HG03175 (cell line): ENCODE measurements at regions not wholly inside any gene's neighbourhood (a gene's known extent, or its start where the extent isn't known, plus 50 kb on each side); places are given as distances from the start of the nearest gene placed in this dataset.

Source experiments
- ATAC-seq: cut with Tn5 transposase; IDR thresholded peaks from one replicate; pipeline ENCODE4 v1.9.1; 2021; ENCODE audit warnings: mild to moderate bottlenecking, moderate library complexity; ENCODE audit not compliant: unreplicated experiment

DNA sequence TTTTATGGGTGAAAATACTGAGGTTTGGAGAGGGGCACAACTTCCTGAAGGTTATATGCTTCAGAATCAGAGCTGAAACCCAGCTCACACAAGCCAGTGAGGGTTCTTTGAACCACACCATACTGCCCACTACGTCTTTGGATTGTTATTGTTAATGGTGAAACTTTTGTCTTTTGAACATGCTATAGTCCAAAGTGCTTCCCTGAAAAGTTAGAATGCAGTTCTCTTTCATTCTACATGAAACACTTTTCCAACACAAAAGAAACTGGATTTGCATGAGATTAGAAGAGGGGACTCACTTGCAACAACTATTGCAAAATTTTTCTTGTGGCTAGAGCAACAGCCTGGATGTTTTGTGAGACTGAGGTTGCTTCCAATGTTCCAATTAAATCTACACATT is 473.6 kb downstream of the SOX2 start:
- no peak for ATAC-seq

DNA sequence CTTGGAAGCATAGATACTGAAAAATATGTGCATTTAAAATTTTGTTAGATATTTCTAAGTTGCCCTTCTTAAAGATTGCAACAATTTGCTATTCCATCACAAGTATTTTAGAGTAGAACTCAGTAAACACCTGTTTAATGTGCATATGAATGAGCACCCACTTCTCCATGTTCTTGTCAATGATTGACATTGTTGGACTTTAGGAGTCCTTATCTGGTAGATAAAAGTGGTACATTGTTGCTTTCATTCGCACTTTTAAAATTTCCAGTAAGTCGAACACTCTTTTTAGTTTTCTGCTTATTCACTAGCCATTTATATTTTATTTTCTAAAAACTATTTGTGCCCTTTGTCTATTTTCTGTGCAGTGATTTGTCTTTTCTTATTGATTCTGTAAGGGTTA is 478.3 kb downstream of the SOX2 start:
- no peak for ATAC-seq

DNA sequence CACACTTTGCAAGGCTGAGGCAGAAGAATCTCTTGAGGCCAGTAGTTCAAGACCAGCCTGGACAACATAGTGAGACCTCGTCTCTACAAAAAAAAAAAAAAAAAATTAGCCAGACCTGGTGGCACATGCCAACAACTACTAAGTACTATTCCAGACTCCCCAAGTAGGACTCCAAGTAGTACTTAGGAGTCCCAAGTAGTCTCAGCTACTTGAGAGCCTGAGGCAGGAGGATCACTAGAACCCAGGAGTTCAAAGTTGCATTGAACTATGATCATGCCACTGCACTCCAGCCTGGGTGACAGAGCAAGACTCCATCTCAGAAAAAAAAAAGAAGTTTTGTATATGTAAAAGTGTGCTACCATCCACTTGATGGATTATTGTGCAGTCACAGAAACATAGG is 486.6 kb downstream of the SOX2 start:
- ATAC-seq = no peak

DNA sequence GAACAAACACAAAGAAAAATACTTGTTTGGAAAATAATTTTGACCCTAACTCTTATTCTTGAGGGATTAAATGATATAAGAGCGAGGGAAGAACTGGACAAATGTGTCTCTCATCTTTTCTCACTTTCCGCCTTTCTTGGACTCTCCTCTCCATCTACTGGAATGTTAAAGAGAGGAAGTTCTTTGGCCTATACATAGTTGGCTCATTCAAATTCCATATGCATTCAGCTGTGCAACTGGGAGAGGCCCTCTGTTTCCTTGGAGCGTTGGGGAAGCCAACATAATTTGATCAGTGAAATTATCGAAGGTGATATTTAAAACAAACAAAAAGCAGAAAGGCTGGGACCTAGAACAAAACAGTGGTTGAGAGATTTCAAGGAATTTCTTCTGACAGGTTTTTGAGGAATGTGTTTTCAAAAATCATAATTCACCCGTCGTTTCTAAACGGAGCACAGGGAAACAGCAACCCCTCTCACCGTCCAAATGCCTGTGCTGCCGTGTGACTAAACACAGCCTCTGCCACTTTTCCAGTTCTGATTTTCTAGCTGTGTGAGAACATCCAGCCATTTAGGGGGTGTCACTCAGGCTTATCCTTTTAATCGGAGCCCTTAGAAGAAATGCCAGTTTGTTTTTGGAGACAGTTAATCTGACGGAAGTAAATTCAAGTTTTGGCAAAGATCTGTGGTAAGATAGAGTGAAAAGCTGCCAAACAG is 489.9 kb downstream of the SOX2 start:
- ATAC-seq = no peak

DNA sequence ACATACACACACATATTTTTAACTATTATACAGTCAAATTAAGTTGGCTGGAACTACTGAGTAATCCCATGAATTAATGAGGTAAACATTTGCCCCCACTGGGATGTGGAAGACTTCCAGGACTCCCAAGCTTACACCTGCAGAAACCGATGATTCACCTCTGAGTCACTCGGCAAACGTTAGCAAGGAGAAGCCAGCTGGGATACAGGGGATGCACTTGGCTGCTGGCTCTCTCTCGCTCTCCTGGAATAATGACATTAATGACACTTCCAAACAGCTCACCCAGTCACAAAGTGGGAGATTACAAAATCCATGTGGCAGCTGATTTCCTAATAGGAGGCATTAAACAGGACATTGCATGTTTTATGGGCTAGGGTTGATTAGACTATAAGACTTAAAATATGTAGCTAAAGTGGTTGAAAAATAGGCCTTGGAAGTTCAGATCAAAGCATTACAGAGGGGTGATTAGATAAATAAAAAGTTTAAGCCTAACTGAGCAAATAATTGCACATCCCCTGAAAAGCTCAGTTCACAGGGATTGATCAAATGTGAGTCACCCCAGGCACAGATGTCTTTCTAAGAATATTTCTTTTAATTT is 500.9 kb downstream of the SOX2 start:
- no peak for ATAC-seq

DNA sequence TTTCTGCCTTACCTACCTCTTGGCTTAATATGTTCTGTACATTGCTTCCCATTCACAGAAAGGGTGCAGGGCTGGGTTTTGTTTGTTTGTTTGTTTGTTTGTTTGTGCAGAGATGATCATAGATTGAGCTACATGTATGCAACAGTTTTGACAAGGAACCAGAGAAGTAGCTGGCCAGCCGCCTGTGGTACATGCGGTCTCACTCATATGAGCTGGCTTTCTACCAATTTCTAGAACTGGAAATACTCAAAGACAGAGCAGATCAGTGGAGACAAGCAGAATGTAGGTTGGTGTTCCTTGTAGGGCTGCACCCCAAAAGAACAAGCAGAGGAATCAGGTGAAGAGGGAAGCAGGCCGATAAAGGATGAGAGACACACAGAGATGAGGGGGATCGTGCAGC is 502.7 kb downstream of the SOX2 start:
- no peak for ATAC-seq

DNA sequence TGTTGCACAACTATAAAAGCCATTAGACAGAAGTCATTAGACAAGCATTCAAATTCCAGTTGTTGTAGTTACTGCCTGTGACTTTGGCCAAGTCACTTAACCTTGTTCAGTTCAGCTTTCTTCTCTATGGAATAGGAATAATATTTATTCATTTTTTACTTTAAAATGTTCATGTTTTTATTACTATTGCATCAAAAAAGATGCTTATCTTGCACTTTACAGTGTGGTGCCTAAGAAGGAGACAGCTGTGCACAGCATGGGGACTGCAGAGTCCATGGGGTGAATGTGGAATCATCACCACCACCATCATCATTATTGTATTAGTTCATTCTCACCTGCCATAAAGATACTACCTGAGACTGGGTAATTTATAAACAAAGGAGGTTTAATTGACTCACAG is 504.2 kb downstream of the SOX2 start:
- ATAC-seq = no peak

DNA sequence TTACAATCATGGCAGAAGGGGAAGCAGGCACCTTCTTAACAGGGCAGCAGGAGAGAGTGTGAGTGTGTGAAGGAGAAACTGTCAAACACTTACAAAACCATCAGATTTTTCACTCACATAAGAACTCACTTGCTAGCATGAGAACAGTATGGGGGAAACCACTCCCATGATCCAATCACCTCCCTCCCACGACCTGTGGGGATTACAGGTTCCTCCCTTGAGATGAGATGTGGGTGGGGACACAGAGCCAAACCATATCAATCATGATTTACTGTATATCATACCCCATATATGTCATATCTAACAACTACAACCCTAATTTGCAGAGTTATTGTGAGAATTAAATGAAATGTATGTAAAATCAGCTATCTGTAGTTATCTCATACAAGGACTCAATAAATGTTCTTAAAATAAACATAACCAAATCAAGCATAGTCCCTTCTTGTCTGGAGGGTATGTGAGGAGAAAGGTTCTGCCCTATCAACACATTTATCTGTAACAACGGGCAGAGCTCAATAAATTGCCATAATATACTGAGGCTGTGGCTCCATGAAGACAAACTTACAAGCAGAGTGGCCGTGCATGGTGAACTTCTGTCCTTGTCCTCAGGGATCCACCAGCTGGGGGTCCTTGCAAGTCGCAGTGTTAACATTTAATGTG is 504.7 kb downstream of the SOX2 start:
- no peak for ATAC-seq

DNA sequence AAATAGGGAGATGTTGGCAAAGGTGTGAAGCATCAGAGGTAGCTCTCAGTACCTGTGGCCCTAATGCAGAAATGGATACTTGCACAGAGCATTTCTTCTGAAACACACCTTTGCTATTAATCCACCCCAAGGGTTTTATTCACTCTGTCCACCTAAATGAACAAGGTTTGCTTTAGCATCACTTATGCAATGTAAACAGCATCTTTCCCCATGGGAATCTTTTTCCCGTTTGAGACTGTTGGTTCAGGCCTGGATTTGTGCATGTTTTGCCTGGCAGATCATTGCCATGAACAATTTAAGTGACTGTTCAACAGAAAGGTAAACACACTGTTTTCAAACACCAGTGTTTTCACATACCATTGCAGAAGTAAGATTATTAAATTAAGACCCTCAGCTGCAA is 508.3 kb downstream of the SOX2 start:
- ATAC-seq = no peak

DNA sequence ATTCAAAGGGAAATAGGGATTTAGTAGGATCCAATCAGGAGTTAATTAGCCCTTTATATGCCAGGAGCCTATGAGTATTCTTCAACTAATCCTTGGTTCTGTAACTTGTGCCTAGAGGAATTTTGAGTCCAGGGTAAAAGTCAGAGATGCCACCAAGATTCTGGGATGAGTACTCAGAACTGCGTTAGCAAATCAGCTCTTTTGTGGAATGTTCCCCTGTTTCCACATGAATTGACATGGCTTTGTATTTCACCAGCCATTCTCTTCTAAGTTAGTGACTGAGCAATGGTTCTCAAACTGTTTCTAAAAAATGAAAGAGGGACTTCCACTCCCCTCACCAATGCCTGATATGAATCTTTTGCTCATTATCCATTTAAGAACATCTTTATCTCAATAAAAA is 508.7 kb downstream of the SOX2 start:
- no peak for ATAC-seq

DNA sequence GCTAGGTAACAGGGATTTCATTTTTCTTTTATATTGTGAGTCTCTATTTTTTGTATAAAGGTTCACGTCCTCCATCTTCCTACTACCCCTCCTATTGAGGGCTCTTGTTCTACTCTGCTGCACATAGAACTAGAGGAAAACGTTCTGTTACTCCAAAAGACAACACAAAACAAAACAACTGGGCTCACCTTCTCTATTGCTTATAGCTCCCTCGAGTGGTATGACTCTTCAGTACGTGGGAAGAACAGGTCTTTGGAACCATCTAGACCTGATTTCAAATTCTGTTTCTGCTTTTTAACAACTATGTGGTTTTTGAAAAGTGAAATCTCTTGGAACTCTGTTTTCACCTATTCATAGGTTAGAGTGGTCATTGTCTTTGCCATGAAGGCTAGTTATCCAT is 515.3 kb downstream of the SOX2 start:
- no peak for ATAC-seq

DNA sequence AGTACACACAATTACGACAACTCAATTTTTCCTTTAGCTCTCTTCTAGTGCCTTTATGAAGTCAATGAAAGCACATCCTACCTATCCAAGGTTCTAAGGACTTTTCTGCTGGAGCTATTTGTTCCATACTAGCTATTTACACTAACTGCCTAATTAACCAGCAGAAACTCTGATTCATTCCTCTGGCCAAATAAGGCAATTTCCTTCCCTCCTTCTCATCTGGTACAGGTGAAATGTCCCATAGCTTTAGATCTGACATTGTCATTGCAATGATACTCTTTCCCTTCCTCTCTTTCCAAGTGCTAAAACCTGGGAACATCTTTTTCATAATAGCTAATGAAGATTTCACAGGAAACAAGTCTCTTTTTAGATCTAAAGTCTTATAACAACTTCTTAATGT is 521.7 kb downstream of the SOX2 start:
- no peak for ATAC-seq

DNA sequence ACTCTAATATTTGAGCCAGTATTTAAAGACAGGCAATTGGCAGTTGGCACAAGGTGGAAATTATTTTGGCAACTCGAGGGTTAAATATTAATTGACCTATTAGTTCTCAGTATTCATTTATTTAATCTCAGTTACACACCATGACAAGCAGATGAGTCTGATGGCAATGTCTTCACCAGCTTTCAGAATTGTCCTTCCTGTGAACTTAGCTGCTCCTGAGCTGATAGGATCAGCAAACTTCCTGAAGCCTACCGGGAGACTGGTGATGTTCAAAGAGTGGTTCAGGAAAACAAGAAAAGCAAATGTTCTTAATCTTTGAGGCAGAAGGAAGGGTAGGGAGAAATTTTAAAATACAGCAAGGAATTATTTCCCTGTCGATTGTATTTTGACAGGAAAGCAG is 522.2 kb downstream of the SOX2 start:
- no peak for ATAC-seq

DNA sequence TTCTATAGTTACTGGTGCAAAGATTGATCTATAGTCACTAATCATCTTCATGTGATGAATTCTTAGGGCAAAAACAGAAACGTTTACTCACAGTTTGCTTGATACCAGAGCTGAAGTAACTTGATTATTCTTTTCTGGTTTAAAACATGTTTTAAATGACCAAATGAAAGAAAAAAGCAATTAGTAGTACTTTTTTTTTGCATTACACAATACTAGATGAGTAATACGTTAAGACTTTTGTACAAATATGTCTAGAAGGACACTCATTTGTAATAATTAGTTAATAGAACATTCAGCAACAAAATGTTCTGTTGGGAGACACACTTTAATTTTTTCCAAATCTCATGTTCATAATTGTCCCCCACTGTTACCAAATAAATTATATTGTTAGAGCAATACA is 523.2 kb downstream of the SOX2 start:
- no peak for ATAC-seq

DNA sequence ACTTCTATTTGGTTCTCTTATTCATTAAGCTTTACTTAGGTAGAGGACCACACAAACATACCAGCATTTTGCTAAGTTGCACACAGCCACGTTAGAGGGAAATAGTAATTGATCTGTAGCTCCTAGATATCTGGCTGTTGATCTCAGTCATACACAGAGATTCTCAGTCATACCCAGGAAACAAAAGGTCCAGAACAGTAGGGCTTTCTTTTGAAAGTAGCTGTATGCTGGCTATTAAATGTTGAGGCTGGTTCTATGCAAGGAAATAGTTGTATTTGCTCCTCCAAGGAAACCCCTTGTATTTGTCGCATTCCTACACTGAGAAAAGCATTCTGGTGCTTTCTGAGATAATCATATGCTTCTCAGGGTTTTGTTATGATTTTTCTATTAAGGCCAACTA is 523.8 kb downstream of the SOX2 start:
- no peak for ATAC-seq

DNA sequence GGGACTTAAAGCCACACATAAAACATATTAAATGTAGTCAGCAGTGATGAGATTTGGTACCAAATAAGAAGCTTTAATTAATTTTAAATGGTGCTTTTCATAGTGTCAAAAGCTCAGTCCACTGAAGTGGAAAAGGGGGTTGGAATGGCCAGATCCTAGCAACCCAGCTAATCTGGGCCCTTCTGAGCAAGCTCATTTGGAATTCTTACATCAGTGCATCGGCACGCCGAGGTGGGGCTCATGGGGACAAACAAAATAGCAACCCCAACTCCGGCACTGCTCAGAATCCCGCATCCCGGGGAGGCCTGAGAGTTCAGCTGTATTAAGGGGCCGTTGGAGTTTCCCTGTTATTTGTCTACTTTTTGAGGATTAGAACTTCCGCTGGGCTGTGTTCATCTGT is 526.4 kb downstream of the SOX2 start:
- ATAC-seq = no peak

DNA sequence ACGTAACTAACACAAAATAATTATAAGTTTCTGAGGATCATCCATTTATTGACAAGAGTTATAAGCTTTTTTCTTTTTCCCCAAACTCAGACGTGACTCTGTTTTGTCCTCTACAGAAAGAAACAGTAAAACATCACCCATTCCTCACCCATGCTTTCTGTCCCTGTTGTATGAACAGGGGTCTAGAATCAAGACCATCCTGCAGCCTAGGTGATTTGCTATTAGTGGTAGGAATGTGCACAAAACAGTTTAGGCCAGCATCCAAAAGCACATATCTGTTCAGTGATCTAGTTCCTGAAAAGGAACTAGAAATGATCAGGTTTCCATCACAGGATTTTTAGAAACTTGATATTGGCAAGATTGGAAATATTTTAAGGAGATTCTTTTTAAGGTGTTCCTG is 527.6 kb downstream of the SOX2 start:
- no peak for ATAC-seq

DNA sequence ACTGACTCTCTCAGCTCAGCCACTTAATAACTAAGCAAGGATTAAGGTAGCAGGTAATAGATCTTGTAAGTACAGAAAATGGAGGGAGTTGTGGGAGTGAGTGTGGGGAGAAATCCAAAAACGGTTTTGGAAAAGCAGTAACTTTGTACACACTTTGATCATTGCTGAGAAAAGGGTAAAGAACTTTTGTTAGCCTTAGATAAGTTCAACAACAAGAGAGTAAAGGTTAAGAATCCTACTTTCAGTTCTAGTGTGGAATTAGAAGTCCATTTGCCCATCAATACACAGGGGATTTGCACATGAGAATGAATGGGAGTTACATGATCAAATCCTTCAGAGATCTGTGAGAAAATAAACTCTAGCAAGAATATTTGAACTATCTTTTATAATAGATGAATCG is 528.7 kb downstream of the SOX2 start:
- ATAC-seq = no peak

DNA sequence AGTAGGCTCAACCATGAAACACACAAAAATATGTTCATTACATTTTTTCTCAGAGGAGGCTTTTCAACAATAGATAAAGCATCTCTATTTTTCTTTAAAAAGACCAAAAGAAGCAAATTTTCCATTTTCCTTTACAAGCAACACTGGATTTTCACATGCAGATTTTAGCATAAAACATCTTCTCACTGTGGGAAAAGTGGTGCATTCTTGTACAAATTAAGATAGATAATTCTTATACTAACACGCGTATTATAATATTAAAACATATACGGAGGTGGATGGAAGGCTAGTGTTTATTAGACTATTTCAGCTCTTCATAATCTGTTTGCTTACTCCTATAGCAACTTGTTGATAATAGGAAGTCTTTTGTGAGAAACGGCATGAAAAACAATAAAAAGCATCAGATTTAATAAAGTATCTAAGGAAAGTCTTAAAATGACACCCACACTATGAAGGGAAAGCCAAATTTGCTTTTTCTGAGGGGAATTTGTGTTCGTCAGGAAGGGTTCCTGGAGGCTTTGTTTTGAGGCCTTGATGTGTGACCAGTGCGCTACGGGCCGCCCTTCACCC is 529.6 kb downstream of the SOX2 start:
- no peak for ATAC-seq

DNA sequence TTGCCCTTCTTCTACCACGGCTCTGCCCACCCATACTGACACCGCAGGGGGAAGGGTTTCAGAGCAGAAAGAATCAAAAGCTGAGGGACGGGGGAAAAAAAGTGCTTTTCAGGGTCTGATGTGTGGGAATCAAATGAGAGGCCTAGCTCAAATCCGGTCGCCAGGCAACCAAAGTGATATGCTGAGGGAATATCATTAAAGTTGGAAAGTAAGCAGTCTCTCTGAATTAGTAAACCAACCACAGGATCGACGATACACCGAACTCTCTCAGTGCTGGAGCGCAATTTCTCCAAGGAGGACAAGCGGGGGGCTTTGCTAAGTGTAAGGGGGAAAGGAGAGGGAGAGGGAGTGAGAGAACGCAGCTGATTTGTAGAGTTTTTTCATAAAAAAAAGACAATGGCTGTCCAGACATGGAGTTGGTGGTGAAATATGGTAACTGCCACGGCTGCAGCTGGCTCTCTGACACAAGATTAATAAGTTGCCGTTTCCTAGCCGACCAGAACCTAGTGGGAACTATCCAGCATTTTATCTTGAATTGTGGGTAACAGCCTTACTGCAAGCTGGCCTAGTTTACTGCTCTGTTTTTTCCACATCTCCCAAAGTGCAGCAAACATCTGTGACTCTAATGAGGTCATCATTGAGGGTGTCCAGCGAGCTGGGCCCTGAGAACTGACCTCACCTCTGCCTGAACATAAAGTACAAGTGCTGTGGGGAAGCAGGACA is 530.2 kb downstream of the SOX2 start:
- no peak for ATAC-seq

DNA sequence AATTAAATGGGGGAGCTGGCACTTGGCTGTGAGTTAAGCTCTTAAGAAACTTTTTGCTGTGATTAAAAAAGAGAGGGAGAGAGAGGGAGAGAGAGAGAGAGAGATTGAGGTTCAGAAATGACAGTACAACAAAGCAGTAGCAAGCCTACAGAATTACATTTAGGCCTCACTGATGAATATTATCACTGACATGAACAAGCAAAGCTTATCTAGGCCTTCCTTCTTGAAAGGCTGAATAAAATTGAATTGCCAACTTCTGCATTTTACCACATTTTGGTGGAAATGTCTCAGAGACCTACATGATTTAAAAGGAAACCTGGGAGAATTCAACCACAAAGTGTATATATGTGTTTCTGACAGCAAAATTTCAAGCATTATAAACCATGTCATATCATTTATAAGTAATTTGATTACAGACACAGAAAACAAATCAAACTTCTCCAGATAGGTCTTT is 530.8 kb downstream of the SOX2 start:
- ATAC-seq = no peak
